Pancreas (tissue), 10 donors: ENCODE measurements at regions not wholly inside any gene's neighbourhood (a gene's known extent, or its start where the extent isn't known, plus 50 kb on each side); places are given as distances from the start of the nearest gene placed in this dataset.

Experiments
- ATAC-seq, 4 donors: fragments of 200-7000 bp; cut with Tn5 transposase; one replicate each; pipeline versions ENCODE4 v1.8.0 to v1.9.1; 2020; ENCODE audit warnings: mild to moderate bottlenecking in 4 of 4, moderate library complexity in 4 of 4
- DNase-seq, 6 donors: peaks; one replicate each; pipeline ENCODE4 v3.0.0-alpha.2; 2020
- FAIRE-seq: peaks from 2 replicates; lab custom pipeline; 2012; peaks lifted over from hg19 to GRCh38; lab: Jason Lieb, UNC
- H3K27ac ChIP-seq, 4 donors: fragments of 200-600 bp; sonication (generic); 1 replicate in 3 of 4; 2 replicates in 1 of 4; pipeline versions ENCODE4 v1.5.0 to v1.8.0; 2020
- H3K27me3 ChIP-seq, 4 donors: fragments of 200-600 bp; one replicate each; pipeline ENCODE4 v1.8.0; 2021
- H3K36me3 ChIP-seq, 3 donors: fragments of 200-600 bp; sonication (generic) in 1 of 3; one replicate each; pipeline versions ENCODE4 v1.5.0 to v1.8.0; 2020 to 2021
- H3K4me1 ChIP-seq, 3 donors: fragments of 200-600 bp; one replicate each; pipeline ENCODE4 v1.8.0; 2021
- H3K4me3 ChIP-seq, 4 donors: fragments of 200-600 bp; sonication (generic) in 2 of 4; one replicate each; pipeline versions ENCODE4 v1.5.0 to v1.8.0; 2020 to 2021
- H3K9me3 ChIP-seq, 4 donors: fragments of 200-600 bp; one replicate each; pipeline ENCODE4 v1.8.0; 2021
- WGBS, 2 donors: extraction: QIAGEN DNeasy Blood & Tissue Kit; methylation state at CpG; one replicate each; pipeline ENCODE4 v1.1.7; 2013; 5-methylcytosine and 5-hydroxymethylcytosine counted together
- intact Hi-C, 3 donors: fragments of 100-400 bp; cut with DNase I; formaldehyde crosslinking; loops; one replicate each; pipeline versions ENCODE4 v1.11.1 to v1.14.2; 2022
- TF ChIP-seq, protein P1 (sequence below), 4 donors: fragments of 200-600 bp; sonication (generic) in 3 of 4; IDR thresholded peaks; one replicate each; pipeline versions ENCODE4 v1.5.0 to v1.8.0; 2021; ENCODE audit warnings: antibody characterized with exemption in 4 of 4
- donor health status: healthy with polysubstance abuse.
- donor health status: DM: no; HTN: no; CAD: no; lungs with moderate emphysema.
- donor health status: DM: no; HTN: no; CAD: no.
- donor health status: control.
- donor health status: control.
- donor health status: Bipolar disorder and iron deficiency.
- donor health status: DM: yes; HTN: yes; CAD: no.
- donor health status: DM: no; HTN: no; CAD: no.
- donor health status: DM: no; HTN: no; CAD: no.
- donor health status: DM: yes; HTN: yes; CAD: no.

GRCh38 chr12:87092421-87092820, 836.2 kb upstream of the MGAT4C start:
- no peaks in the 10 kb centered on the region for H3K27me3 ChIP-seq
- FAIRE-seq, result no peak
- H3K4me1 ChIP-seq, result no peaks in the 10 kb centered on the region
- intact Hi-C loops, result no loop called here
- no peak for ATAC-seq
- no peak overlapping the region for H3K4me3 ChIP-seq
- no peak for DNase-seq
- H3K27ac ChIP-seq, result no peak overlapping the region
- H3K9me3 ChIP-seq, result no peaks in the 10 kb centered on the region
- TF ChIP-seq, protein P1, sequence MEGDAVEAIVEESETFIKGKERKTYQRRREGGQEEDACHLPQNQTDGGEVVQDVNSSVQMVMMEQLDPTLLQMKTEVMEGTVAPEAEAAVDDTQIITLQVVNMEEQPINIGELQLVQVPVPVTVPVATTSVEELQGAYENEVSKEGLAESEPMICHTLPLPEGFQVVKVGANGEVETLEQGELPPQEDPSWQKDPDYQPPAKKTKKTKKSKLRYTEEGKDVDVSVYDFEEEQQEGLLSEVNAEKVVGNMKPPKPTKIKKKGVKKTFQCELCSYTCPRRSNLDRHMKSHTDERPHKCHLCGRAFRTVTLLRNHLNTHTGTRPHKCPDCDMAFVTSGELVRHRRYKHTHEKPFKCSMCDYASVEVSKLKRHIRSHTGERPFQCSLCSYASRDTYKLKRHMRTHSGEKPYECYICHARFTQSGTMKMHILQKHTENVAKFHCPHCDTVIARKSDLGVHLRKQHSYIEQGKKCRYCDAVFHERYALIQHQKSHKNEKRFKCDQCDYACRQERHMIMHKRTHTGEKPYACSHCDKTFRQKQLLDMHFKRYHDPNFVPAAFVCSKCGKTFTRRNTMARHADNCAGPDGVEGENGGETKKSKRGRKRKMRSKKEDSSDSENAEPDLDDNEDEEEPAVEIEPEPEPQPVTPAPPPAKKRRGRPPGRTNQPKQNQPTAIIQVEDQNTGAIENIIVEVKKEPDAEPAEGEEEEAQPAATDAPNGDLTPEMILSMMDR (IDR thresholded peaks at IDR 0.05), result no peak
- WGBS, 2 donors, result 86 to 94% methylated on average over 1 of the region's 1 CpG
- no peaks in the 10 kb centered on the region for H3K36me3 ChIP-seq

GRCh38 chr12:87086118-87086891, 830.1 kb upstream of the MGAT4C start:
- no peaks in the 10 kb centered on the region for H3K36me3 ChIP-seq
- peak in 3 of 4 donors; percentile 34 to 63 (median 35) for ATAC-seq
- H3K27ac ChIP-seq, result no peak overlapping the region
- WGBS, 2 donors, result 10 to 15% methylated on average over 3 of the region's 3 CpGs
- no peaks in the 10 kb centered on the region for H3K27me3 ChIP-seq
- H3K9me3 ChIP-seq, result no peaks in the 10 kb centered on the region
- H3K4me1 ChIP-seq, result peaks cover 0 to 10% (median 7%) of the 10 kb centered on the region in 3 donors
- no peak for FAIRE-seq
- no peak overlapping the region for H3K4me3 ChIP-seq
- TF ChIP-seq, protein P1 (IDR thresholded peaks at IDR 0.05), result no peak
- DNase-seq, result peak in 1 of 6 donors; percentile 16
- intact Hi-C loops, result no loop called here

DNA sequence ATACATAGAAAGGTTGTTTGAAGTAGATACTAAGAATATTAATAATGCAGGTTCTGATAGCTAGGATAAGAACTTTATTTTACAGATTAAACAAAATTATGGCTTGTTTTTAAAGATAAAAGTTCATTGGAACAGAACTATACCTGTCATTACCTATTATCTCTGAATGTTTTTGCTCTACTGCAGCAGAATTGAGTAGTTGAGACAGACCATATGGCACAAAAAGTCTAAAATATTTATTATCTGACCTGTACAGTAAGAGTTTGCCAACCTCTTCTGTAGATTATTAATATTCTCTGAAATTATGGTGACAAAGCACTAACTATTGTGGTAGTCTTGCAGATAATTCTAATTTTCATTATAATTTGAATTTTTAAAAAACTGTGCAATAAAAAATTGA, 829.1 kb upstream of the MGAT4C start:
- Histone ChIP-seq H3K36me3 (no peaks in the 10 kb centered on the region), H3K4me3 (no peak overlapping the region), H3K27ac (no peak overlapping the region), H3K9me3 (no peaks in the 10 kb centered on the region), H3K27me3 (no peaks in the 10 kb centered on the region), H3K4me1 (peaks cover 0 to 10% (median 7%) of the 10 kb centered on the region in 3 donors)
- TF ChIP-seq, protein P1 (IDR thresholded peaks at IDR 0.05), result no peak
- DNase-seq, result no peak
- no peak for FAIRE-seq
- ATAC-seq, result no peak
- intact Hi-C loops, result no loop called here

- ATAC-seq, result no peak
- intact Hi-C loops, result no loop called here
Measured at GRCh38 chr12:87082756-87083155, 826.6 kb upstream of the MGAT4C start.

More at GRCh38 chr12:87082756-87083155, 826.6 kb upstream of the MGAT4C start:
- Histone ChIP-seq H3K9me3 (no peaks in the 10 kb centered on the region), H3K4me1 (peaks cover 0 to 10% (median 7%) of the 10 kb centered on the region in 3 donors), H3K27me3 (no peaks in the 10 kb centered on the region), H3K4me3 (no peak overlapping the region), H3K27ac (no peak overlapping the region), H3K36me3 (no peaks in the 10 kb centered on the region)
- 72 to 84% methylated on average over 2 of the region's 2 CpGs for whole genome bisulfite sequencing, 2 donors
- TF ChIP-seq, protein P1 (IDR thresholded peaks at IDR 0.05), result no peak
- no peak for DNase-seq
- no peak for FAIRE-seq
